Activated naive CD8-positive, alpha-beta T cell treated with anti-CD3 and anti-CD28 coated beads, Interleukin-2, amount 50 U/mL, for 24 hours (primary cell): ENCODE measurements at regions not wholly inside any gene's neighbourhood (a gene's known extent, or its start where the extent isn't known, plus 50 kb on each side); places are given as distances from the start of the nearest gene placed in this dataset.
"Not testable (repeated sequence)": the region's sequence is repeated elsewhere in the genome, so short reads cannot be mapped to it uniquely, and the experiment has no call there.

Experiments
- ATAC-seq: fragments of 150-1000 bp; cut with Tn5 transposase; one replicate; pipeline ENCODE4 v1.10.0; 2021
- DNase-seq: peaks from one replicate; pipeline ENCODE4 v3.0.0; 2021
- H3K27ac Mint-ChIP-seq: one replicate; pipeline ENCODE4 v1.8.0; 2021; ENCODE audit warnings: mild to moderate bottlenecking, mixed read lengths
- H3K27me3 Mint-ChIP-seq: one replicate; pipeline ENCODE4 v1.8.0; 2021; ENCODE audit warnings: mixed read lengths
- H3K36me3 Mint-ChIP-seq: one replicate; pipeline ENCODE4 v1.8.0; 2021; ENCODE audit warnings: low read depth, mixed read lengths
- H3K4me1 Mint-ChIP-seq: one replicate; pipeline ENCODE4 v1.8.0; 2021; ENCODE audit warnings: mixed read lengths
- H3K4me3 Mint-ChIP-seq: one replicate; pipeline ENCODE4 v1.8.0; 2021; ENCODE audit warnings: mild to moderate bottlenecking, moderate library complexity, mixed read lengths
- H3K9me3 Mint-ChIP-seq: one replicate; pipeline ENCODE4 v1.8.0; 2021; ENCODE audit warnings: mixed read lengths

DNA sequence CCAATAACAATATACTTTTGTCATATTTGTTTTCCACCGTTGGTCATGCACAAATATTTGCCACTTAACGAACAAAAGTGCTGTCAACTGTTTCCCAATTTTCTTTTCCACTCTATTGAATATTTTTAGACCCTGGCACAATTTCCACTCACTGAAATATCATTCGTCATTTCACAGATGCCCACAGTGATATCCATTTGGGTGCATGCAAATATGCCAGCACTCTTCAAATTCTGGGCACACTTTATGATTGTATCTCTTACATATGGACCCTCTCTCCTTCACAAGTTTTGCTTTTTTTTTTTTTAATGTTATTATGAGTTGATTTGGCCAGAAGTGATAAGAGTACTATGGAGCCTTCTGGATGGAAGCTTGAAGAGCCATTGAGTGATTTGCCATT, 1557.3 kb upstream of the FLRT2 start:
- no peak for ATAC-seq
- no peaks in the 10 kb centered on the region for H3K36me3 Mint-ChIP-seq
- H3K4me1 Mint-ChIP-seq: no peaks in the 10 kb centered on the region
- no peak overlapping the region for H3K27ac Mint-ChIP-seq
- no peaks in the 10 kb centered on the region for H3K27me3 Mint-ChIP-seq
- peaks cover 19% of the 10 kb centered on the region for H3K9me3 Mint-ChIP-seq
- H3K4me3 Mint-ChIP-seq: no peak overlapping the region
- no peak for DNase-seq

DNA sequence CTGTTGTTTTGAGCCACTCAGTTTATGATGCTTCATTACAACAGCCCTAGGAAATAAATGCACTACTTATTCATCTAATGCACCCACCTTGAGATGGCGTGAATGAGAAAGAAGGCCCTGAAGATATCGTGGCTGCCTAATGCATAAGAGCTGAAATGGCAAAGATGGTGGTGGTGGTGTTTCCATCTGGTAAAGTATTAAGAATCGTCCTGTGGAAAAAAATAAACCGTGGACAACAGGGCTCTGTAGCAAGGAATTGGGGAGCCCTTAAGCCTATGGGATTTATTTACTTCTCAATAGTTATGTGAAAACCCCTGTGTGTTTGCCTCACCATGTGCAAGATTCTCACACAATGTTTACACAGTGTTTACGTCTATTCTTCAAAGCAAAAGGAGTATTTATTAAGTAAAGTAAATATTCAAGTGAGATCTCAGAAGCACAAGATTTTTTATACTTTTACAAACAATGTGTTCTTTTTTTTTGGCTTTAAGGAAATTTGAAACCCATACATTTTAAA, 1555.2 kb upstream of the FLRT2 start:
- Mint-ChIP-seq H3K27ac (no peak overlapping the region), H3K9me3 (peaks cover 18% of the 10 kb centered on the region), H3K27me3 (no peaks in the 10 kb centered on the region), H3K4me3 (no peak overlapping the region), H3K36me3 (no peaks in the 10 kb centered on the region), H3K4me1 (no peaks in the 10 kb centered on the region)
- DNase-seq: no peak
- ATAC-seq: no peak

DNA sequence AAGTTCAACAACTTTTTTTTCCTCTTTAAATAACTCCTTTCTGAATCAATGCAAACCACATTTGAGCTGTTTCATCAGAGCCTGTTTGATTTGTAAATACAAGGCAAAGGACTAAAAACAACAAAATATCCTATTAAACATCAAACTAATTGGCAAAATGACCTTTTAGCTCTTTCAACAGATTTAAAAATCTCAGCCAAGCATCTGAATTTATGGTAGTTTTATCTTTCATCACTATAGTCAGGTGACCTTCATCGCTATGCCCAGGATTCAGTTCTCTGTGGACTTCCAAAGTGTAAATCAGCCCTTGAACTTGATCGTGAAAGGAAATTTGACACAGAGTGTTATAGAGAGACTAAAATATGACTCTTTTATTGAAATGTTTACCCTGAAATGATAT, 1554.5 kb upstream of the FLRT2 start:
- Mint-ChIP-seq H3K4me1 (no peaks in the 10 kb centered on the region), H3K27ac (no peak overlapping the region), H3K4me3 (no peak overlapping the region), H3K27me3 (no peaks in the 10 kb centered on the region), H3K36me3 (no peaks in the 10 kb centered on the region), H3K9me3 (peaks cover 19% of the 10 kb centered on the region)
- no peak for DNase-seq
- ATAC-seq: no peak

DNA sequence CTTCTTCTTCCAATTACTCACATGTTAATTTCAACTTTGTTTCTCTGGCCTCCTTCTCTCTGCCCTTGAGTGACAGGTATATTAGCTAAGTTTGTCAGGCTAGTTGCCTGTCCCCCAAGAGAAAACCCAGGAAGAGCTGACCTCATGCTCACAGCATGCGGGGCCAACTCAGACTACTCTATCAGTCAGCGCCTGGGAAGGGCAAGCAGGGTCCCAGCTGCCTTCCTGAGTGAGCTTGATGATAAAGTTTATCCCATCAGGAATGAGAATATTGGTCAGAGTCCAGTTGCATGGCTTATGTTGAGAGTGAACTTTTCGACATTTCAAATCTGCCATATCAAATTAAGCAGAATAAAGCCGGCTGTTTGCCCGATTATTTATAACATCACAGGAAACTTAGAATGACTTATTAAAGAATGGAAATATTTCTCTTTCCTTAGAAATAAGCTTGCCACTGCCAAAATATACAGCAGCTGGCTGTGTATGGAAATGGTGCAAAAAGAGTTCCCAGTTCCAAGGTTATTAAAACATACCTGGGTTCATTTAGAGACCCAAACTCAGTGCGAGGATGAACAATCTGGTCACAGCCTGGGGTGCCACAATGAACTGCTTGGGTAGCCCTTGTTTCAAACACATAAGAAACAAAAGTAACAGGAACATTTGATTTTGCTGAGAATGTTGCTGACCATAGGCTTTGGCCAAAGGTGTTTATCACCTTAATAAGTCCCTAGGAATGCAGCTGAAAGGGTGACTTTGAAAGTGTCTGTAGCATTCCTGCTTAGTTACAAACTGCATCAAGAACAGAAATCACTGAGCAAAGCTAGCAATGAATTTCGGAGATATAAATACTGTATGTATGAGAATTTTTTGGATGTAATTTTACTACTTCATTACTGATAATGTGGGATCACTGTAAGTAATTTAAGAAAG, 1553.8 kb upstream of the FLRT2 start:
- H3K4me3 Mint-ChIP-seq: no peak overlapping the region
- no peaks in the 10 kb centered on the region for H3K4me1 Mint-ChIP-seq
- no peak for ATAC-seq

DNA sequence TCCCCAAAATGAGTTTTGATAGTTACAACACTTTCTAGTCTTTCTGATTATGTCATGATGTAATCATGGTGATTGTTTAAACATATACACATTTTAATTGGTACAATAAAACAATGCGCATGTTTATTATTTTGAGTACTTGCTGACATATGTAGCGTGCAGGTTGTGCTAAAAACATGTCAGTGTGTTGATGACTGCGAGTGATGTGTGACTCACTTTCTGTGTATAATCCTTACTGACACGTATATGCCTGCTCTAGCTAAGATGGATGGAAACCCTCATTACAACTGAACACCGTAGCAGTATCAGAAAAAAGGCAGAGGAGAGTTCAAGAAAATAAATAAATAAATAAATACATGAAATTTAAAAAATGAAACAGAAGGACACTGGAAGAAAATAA, 1552.4 kb upstream of the FLRT2 start:
- H3K4me1 Mint-ChIP-seq: no peaks in the 10 kb centered on the region
- H3K27me3 Mint-ChIP-seq: no peaks in the 10 kb centered on the region
- ATAC-seq (no peak), DNase-seq (no peak)
- peaks cover 19% of the 10 kb centered on the region for H3K9me3 Mint-ChIP-seq
- H3K4me3 Mint-ChIP-seq: no peak overlapping the region
- no peak overlapping the region for H3K27ac Mint-ChIP-seq
- H3K36me3 Mint-ChIP-seq: no peaks in the 10 kb centered on the region

More for the DNA sequence above, 1553.8 kb upstream of the FLRT2 start:
- Mint-ChIP-seq H3K9me3 (peaks cover 19% of the 10 kb centered on the region), H3K36me3 (no peaks in the 10 kb centered on the region), H3K27ac (no peak overlapping the region), H3K27me3 (no peaks in the 10 kb centered on the region)
- DNase-seq: no peak

DNA sequence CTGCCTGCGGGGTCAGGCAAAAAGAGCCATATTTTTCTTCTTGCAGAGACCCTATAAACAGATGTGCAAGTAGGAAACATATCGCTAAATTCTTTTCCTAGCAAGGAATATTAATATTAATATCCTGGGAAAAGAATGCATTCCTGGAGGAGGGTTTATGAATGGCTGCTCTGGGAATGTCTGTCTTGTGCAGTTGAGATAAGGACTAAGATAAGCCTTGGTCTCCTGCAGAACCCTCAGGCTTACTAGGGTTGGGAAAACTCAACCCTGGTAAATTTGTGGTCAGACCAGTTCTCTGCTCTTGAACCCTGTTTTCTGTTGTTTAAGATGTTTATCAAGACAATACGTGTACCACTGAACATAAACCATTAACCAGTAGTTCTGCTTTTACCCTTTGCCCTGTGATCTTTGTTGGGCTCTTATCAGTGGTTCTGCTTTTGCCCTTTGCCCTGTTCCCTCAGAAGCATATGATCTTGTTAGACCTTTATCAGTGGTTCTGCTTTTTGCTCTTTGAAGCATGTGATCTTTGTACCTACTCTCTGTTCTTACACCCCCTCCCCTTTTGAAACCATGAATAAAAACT, 1548.2 kb upstream of the FLRT2 start:
- peaks cover 14% of the 10 kb centered on the region for H3K9me3 Mint-ChIP-seq

DNA sequence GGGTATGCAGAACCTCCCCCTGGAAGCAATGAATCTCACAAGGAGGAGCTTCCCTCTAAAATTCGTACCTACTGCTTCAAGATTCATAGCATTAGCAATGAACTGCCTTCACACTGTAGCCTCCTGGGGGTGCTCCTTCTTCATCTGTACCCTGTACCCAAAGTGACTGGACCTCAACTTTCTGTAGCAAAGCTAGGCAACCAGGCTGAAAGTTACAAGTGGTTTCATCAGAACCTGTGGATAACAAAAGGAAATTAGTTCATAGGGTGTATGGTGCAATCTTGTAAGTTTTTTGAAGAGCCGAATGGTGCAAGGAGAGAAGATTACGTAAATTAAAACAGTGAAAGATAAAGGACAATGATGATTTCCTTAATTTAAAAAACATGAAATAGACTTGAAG, 1541.7 kb upstream of the FLRT2 start:
- DNase-seq (no peak), ATAC-seq (no peak)
- no peak overlapping the region for H3K27ac Mint-ChIP-seq
- H3K36me3 Mint-ChIP-seq: no peaks in the 10 kb centered on the region
- no peaks in the 10 kb centered on the region for H3K4me1 Mint-ChIP-seq
- peaks cover 13% of the 10 kb centered on the region for H3K9me3 Mint-ChIP-seq
- no peak overlapping the region for H3K4me3 Mint-ChIP-seq
- H3K27me3 Mint-ChIP-seq: no peaks in the 10 kb centered on the region

More for the DNA sequence above, 1548.2 kb upstream of the FLRT2 start:
- not testable (repeated sequence) for H3K4me3 Mint-ChIP-seq, DNase-seq, ATAC-seq, H3K27ac Mint-ChIP-seq, H3K36me3 Mint-ChIP-seq, H3K4me1 Mint-ChIP-seq, H3K27me3 Mint-ChIP-seq

DNA sequence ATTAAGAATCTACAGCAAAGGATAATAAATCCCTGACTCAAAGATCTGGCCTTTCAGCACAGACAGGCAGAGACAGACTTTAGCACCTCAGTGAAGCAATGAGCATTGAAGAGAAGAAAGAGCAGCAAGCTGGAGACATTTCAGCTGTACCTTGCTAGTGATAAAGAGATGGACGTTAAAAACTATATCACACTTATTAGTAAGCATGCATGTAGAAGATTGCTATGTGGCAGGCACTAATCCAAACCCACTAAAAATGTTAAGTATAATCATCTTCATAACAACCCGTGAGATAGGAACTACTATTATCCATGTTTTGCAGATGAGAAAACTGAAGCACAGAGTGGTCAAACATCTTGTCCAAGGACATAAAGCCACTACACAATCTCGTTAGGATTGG, 1538.3 kb upstream of the FLRT2 start:
- no peak overlapping the region for H3K27ac Mint-ChIP-seq
- peaks cover 9% of the 10 kb centered on the region for H3K9me3 Mint-ChIP-seq
- ATAC-seq (no peak), DNase-seq (no peak)
- H3K4me1 Mint-ChIP-seq: no peaks in the 10 kb centered on the region
- no peaks in the 10 kb centered on the region for H3K27me3 Mint-ChIP-seq
- no peak overlapping the region for H3K4me3 Mint-ChIP-seq
- H3K36me3 Mint-ChIP-seq: no peaks in the 10 kb centered on the region

DNA sequence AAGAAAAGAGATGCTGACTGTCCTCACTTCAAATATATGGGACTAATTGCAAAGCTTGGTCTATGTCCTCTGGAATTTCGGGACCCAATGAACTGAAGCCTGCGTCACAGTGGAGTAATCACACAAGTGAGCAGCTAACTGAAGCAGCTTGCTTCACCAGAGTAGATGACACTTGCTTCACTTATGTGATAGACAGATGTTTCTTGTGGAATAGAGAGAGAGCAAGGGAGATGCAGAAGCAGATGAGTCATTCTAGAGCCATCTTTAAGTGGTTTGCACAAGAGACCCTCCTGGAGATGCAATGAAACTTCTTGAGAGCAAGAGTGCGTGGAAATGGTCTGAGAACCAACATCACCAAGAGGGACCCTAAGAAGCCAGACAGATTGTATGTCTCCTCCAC, 1537.1 kb upstream of the FLRT2 start:
- Mint-ChIP-seq H3K36me3 (no peaks in the 10 kb centered on the region), H3K4me3 (no peak overlapping the region), H3K27ac (no peak overlapping the region), H3K27me3 (no peaks in the 10 kb centered on the region), H3K4me1 (no peaks in the 10 kb centered on the region), H3K9me3 (peaks cover 14% of the 10 kb centered on the region)
- no peak for DNase-seq
- ATAC-seq: no peak

DNA sequence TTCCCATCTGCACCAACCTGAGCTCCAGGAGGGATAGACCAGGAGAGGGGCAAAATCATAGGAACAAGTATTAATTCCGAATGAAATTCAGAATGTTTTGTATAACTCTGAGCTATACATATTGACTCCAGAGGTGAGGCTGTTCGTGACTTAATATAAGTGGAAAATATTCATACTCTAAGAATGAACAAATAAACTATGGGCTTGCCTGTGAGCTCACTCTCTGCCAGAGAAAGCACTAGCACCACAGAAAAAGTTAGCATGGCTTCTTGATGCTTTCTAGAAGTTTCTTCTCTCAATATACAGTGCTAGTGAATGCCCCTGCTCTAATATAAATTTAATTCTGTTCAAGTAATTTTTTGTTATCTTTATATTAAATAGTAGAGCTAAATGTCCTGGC, 1536.4 kb upstream of the FLRT2 start:
- no peak overlapping the region for H3K27ac Mint-ChIP-seq
- no peaks in the 10 kb centered on the region for H3K4me1 Mint-ChIP-seq
- H3K36me3 Mint-ChIP-seq: no peaks in the 10 kb centered on the region
- no peaks in the 10 kb centered on the region for H3K27me3 Mint-ChIP-seq
- H3K9me3 Mint-ChIP-seq: peaks cover 14% of the 10 kb centered on the region
- ATAC-seq (no peak), DNase-seq (no peak)
- H3K4me3 Mint-ChIP-seq: no peak overlapping the region

DNA sequence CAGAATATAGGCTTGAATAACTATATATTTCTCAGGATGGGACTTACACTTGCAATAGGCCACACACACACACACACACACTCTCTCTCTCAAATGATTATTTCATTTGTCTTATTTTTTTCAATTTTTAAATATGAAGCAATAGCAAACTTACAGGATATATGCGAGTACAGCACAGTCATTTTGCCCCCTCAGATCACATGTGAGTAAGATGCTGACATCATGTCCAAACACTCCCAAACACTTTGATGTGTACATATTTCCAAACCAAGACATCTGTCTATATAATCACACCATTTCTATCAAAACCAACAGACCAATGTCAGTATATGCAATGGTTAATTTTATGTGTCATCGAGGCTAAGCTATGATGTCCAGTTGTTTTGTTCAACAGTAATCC, 1535.9 kb upstream of the FLRT2 start:
- H3K4me1 Mint-ChIP-seq: no peaks in the 10 kb centered on the region
- H3K4me3 Mint-ChIP-seq: no peak overlapping the region
- H3K27me3 Mint-ChIP-seq: no peaks in the 10 kb centered on the region
- no peaks in the 10 kb centered on the region for H3K36me3 Mint-ChIP-seq
- peaks cover 14% of the 10 kb centered on the region for H3K9me3 Mint-ChIP-seq
- no peak for DNase-seq
- no peak overlapping the region for H3K27ac Mint-ChIP-seq
- ATAC-seq: no peak

DNA sequence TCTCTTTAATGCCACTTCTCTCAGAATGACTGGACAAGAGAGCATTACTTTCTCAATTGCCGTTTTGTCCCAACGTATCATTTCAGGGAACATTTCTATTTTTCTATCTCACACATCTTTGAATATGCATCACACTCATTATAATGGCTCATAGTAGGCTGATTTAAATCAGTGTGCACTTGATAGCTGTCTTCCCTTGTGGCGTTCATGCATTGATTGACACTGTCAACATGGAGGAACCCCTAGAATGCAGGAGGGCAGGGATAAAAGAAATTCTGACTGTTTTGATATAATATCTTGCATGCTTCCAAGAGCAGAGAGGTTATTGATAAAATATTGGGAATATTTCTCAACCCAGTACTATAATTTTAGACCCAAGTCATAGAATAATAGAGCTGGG, 1528.9 kb upstream of the FLRT2 start:
- DNase-seq (no peak), ATAC-seq (no peak)
- Mint-ChIP-seq H3K4me3 (no peak overlapping the region), H3K27me3 (no peaks in the 10 kb centered on the region), H3K27ac (no peak overlapping the region), H3K4me1 (no peaks in the 10 kb centered on the region), H3K36me3 (no peaks in the 10 kb centered on the region), H3K9me3 (peaks cover 23% of the 10 kb centered on the region)

DNA sequence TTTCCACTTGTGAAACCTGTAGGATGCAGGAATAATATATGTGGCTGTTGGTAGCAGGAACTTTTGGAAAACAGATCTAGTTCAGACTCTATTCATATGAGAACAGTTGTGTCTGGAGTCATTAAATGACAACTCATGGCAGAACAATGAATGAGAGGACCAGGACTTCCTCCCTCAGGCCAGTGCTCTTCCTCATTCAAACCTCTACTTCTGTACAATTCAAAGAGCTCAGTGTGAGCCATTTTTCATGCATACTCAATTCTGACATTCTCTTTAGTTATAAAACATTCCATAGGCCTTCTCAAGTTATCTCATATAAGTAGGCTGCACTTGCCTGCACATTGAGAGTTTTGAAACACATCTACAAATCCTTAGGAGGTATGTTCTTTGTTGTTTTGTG, 1526.6 kb upstream of the FLRT2 start:
- Mint-ChIP-seq H3K4me3 (no peak overlapping the region), H3K27ac (no peak overlapping the region), H3K27me3 (no peaks in the 10 kb centered on the region), H3K9me3 (peaks cover 22% of the 10 kb centered on the region), H3K4me1 (no peaks in the 10 kb centered on the region), H3K36me3 (no peaks in the 10 kb centered on the region)
- DNase-seq: no peak
- no peak for ATAC-seq

DNA sequence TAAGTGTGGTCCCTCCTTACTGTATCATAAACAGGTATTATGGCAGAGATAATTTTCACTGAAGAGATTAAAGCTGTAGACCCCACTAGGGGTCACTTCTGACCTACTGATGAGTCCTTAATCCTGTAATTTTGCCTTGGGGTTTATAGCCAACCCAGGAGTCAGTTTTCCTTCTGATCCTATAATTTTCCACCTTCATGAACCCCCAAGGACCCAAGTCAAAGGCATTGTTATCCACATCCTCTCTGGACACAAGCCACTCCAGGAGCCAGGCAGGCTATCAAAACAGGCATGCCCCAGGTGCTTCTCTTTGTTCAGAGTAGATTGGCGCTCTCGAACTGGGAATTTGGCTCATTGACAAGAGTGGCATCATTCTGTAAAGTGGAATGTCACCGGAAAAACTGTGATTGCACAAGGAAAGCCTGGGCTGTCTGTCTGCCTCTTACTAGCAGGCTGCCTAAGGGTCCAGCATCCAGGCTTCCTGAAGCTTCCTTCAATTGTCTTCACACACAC, 1523.2 kb upstream of the FLRT2 start:
- Mint-ChIP-seq H3K36me3 (no peaks in the 10 kb centered on the region), H3K4me1 (no peaks in the 10 kb centered on the region), H3K27me3 (no peaks in the 10 kb centered on the region), H3K27ac (no peak overlapping the region), H3K4me3 (no peak overlapping the region), H3K9me3 (peaks cover 18% of the 10 kb centered on the region)
- DNase-seq: no peak
- ATAC-seq: no peak

DNA sequence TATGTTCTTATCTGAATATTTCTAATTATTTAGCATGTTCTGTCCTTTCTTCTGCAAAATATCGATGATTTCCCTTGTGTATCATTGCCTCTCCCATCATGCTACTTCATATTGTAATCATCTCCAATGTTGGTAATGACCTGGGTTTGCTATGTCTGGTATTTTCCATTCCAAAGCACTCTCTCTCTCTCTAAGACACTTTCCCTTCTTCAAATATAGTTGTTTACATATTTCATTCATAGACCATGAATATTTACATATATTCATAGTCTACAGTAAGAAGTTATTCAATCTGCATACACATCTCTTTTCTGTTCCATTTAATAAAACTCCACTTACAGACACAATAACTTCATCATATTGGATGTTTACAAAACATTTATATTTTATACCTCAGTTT, 1516.5 kb upstream of the FLRT2 start:
- no peak overlapping the region for H3K27ac Mint-ChIP-seq
- DNase-seq (no peak), ATAC-seq (no peak)
- no peaks in the 10 kb centered on the region for H3K4me1 Mint-ChIP-seq
- peaks cover 29% of the 10 kb centered on the region for H3K9me3 Mint-ChIP-seq
- no peak overlapping the region for H3K4me3 Mint-ChIP-seq
- no peaks in the 10 kb centered on the region for H3K36me3 Mint-ChIP-seq
- no peaks in the 10 kb centered on the region for H3K27me3 Mint-ChIP-seq
